GM12878 (cell line): ENCODE measurements at regions not wholly inside any gene's neighbourhood (a gene's known extent, or its start where the extent isn't known, plus 50 kb on each side); places are given as distances from the start of the nearest gene placed in this dataset.

ENCODE experiments used
- ATAC-seq: fragments of 200-7000 bp; cut with Tn5 transposase; 3 replicates; pipeline ENCODE4 v1.9.1; 2020; ENCODE audit warnings: mild to moderate bottlenecking, moderate library complexity
- BruUV-seq: library from RNA; stranded (reverse); fragments of 400-500 nt; replicated peaks from 2 replicates; lab custom pipeline; 2021; lab: Mats Ljungman, UMichigan
- CTCF ChIA-PET: fragments of 300-600 bp; sonication (Branson Sonifier 250); formaldehyde crosslinking; extraction: SDS; loops from one replicate; lab custom pipeline; 2021; ENCODE audit warnings: inconsistent platforms; lab: Yijun Ruan, JAX
- POLR2A ChIA-PET: fragments of 350-600 bp; formaldehyde crosslinking; extraction: SDS; loops from one replicate; lab custom pipeline; 2021; ENCODE audit warnings: inconsistent platforms; lab: Charles Lee
- RAD21 ChIA-PET: fragments of 300-600 bp; sonication (Branson Sonifier 250); formaldehyde crosslinking; loops from one replicate; lab custom pipeline; 2023; ENCODE audit warnings: antibody characterized with exemption; ENCODE audit not compliant: unreplicated experiment; lab: Charles Lee
- SMC1A ChIA-PET: fragments of 300-600 bp; sonication (Branson Sonifier 250); formaldehyde crosslinking; loops from one replicate; lab custom pipeline; 2023; ENCODE audit not compliant: unreplicated experiment, uncharacterized antibody; lab: Charles Lee
- DNase-seq: peaks from one replicate; pipeline ENCODE4 v3.0.0-alpha.2; 2011; ENCODE audit warnings: low read depth, low spot score
- FAIRE-seq: peaks from 3 replicates; lab custom pipeline; 2011; peaks lifted over from hg19 to GRCh38; lab: Jason Lieb, UNC
- H2AFZ ChIP-seq: 2 replicates; pipeline ENCODE4 v1.6.0; 2011; ENCODE audit warnings: low read depth, low read length, control low read depth; ENCODE audit not compliant: control insufficient read depth
- H3K27ac ChIP-seq: 2 replicates; pipeline ENCODE4 v1.5.1; 2011; ENCODE audit warnings: control low read depth; ENCODE audit not compliant: control insufficient read depth, insufficient read depth
- H3K27me3 ChIP-seq, 2 experiments: replicated peaks in 1 of 2; 2 replicates each; pipeline versions ENCODE4 v1.6.0 to v1.6.1; 2011; ENCODE audit warnings: low read length in 1 of 2; ENCODE audit not compliant: control insufficient read depth in 2 of 2, insufficient read depth in 2 of 2
- H3K36me3 ChIP-seq, 2 experiments: 2 replicates each; pipeline ENCODE4 v1.5.1; 2011; ENCODE audit warnings: low read length in 1 of 2; ENCODE audit not compliant: control insufficient read depth in 2 of 2, insufficient read depth in 2 of 2
- H3K4me1 ChIP-seq: 2 replicates; pipeline ENCODE4 v1.6.1; 2011; ENCODE audit warnings: mild to moderate bottlenecking, low read length, moderate library complexity, mixed read lengths; ENCODE audit not compliant: control insufficient read depth, insufficient read depth
- H3K4me2 ChIP-seq: 2 replicates; pipeline ENCODE4 v1.6.0; 2011; ENCODE audit warnings: control low read depth; ENCODE audit not compliant: control insufficient read depth, insufficient read depth
- H3K4me3 ChIP-seq: fragments of 200-600 bp; sonication (generic); 2 replicates; pipeline ENCODE4 v1.5.1; 2016
- H3K79me2 ChIP-seq: 2 replicates; pipeline ENCODE4 v1.6.0; 2011; ENCODE audit warnings: low read length; ENCODE audit not compliant: control insufficient read depth, insufficient read depth
- H3K9ac ChIP-seq: 2 replicates; pipeline ENCODE4 v1.8.0; 2011; ENCODE audit warnings: low read length, control low read depth, mixed read lengths; ENCODE audit not compliant: control insufficient read depth, insufficient read depth
- H3K9me3 ChIP-seq: replicated peaks from 3 replicates; pipeline ENCODE4 v1.5.1; 2011; ENCODE audit warnings: mild to moderate bottlenecking, low read length; ENCODE audit not compliant: control insufficient read depth, insufficient read depth
- H4K20me1 ChIP-seq: 2 replicates; pipeline ENCODE4 v1.6.0; 2011; ENCODE audit not compliant: control insufficient read depth, insufficient read depth
- BACH1 ChIP-seq: fragments of 450-650 bp; IDR thresholded peaks from 2 replicates; pipeline ENCODE4 v1.6.1; 2017; ENCODE audit warnings: mild to moderate bottlenecking, borderline replicate concordance
- CBX5 ChIP-seq: sonication (generic); IDR thresholded peaks from 2 replicates; pipeline ENCODE4 v1.6.1; 2016; ENCODE audit warnings: low read depth, moderate library complexity, mild to moderate bottlenecking, inconsistent platforms
- CTCF ChIP-seq, 3 experiments: IDR thresholded peaks in 2 of 3; conservative IDR thresholded peaks in 1 of 3; 2 replicates each; pipeline ENCODE4 v1.5.1; 2011; ENCODE audit warnings: low read depth in 3 of 3, low read length in 3 of 3, mild to moderate bottlenecking in 3 of 3, control low read depth in 2 of 3, moderate library complexity in 2 of 3, inconsistent platforms in 1 of 3, mixed read lengths in 1 of 3; ENCODE audit not compliant: control insufficient read depth in 2 of 3, insufficient read depth in 1 of 3; ENCODE audit errors: extremely low read depth in 1 of 3
- E4F1 ChIP-seq: fragments of 450-650 bp; IDR thresholded peaks from 2 replicates; pipeline ENCODE4 v1.6.1; 2018; ENCODE audit warnings: borderline replicate concordance, mild to moderate bottlenecking; ENCODE audit not compliant: partially characterized antibody
- EED ChIP-seq: sonication (generic); IDR thresholded peaks from 2 replicates; pipeline ENCODE4 v1.6.1; 2016; ENCODE audit warnings: antibody characterized with exemption, low read depth
- EP300 ChIP-seq, 2 experiments: fragments of 150-350 bp in 1 of 2; IDR thresholded peaks; 2 replicates each; pipeline ENCODE4 v1.6.1; 2011 to 2012; ENCODE audit warnings: low read depth in 2 of 2, low read length in 2 of 2, borderline replicate concordance in 1 of 2, improper control_type of control experiment in 1 of 2, inconsistent platforms in 1 of 2; ENCODE audit not compliant: control insufficient read depth in 1 of 2
- IKZF2 ChIP-seq, 2 experiments: fragments of 450-650 bp; IDR thresholded peaks; 2 replicates each; pipeline ENCODE4 v1.6.1; 2017; ENCODE audit warnings: mild to moderate bottlenecking in 2 of 2, moderate library complexity in 2 of 2
- KLF5 ChIP-seq: fragments of 450-650 bp; IDR thresholded peaks from 2 replicates; pipeline ENCODE4 v1.6.1; 2014; ENCODE audit warnings: mild to moderate bottlenecking; ENCODE audit not compliant: partially characterized antibody
- MTA2 ChIP-seq: fragments of 450-650 bp; IDR thresholded peaks from 2 replicates; pipeline ENCODE4 v1.6.1; 2016; ENCODE audit warnings: low read depth, mild to moderate bottlenecking, moderate library complexity
- NFIC ChIP-seq: IDR thresholded peaks from 2 replicates; pipeline ENCODE4 v1.6.1; 2012; ENCODE audit warnings: low read depth, mild to moderate bottlenecking, inconsistent platforms, low read length, moderate library complexity
- RAD21 ChIP-seq: IDR thresholded peaks from 2 replicates; pipeline ENCODE4 v1.6.1; 2011; ENCODE audit warnings: mild to moderate bottlenecking, low read depth, low read length, moderate library complexity; ENCODE audit not compliant: insufficient read depth
- RB1 ChIP-seq: fragments of 450-650 bp; formaldehyde crosslinking; IDR thresholded peaks from 2 replicates; pipeline ENCODE4 v1.6.1; 2017; ENCODE audit warnings: mild to moderate bottlenecking, borderline replicate concordance
- USF1 ChIP-seq: IDR thresholded peaks from 2 replicates; pipeline ENCODE4 v1.6.1; 2011; ENCODE audit warnings: borderline replicate concordance, low read depth, mild to moderate bottlenecking, moderate library complexity, mixed read lengths, low read length; ENCODE audit not compliant: insufficient read depth; ENCODE audit errors: extremely low read length
- ZNF274 ChIP-seq: IDR thresholded peaks from one replicate; pipeline ENCODE4 v1.8.0; 2011; ENCODE audit not compliant: insufficient read length, insufficient read depth
- WGBS: methylation state at CpG from one replicate; pipeline ENCODE4 v1.1.6; 2016; ENCODE audit warnings: low lambda C conversion rate; ENCODE audit not compliant: insufficient replicate concordance, insufficient coverage; ENCODE audit errors: missing lambda C conversion rate; 5-methylcytosine and 5-hydroxymethylcytosine counted together
- in situ Hi-C: fragments of 300-500 bp; cut with MboI; formaldehyde crosslinking; loops from 9 replicates; pipeline ENCODE4 v1.14.3; 2018; ENCODE audit warnings: mixed read lengths
- intact Hi-C: fragments of 100-400 bp; cut with micrococcal nuclease; formaldehyde crosslinking; loops from one replicate; pipeline ENCODE4 v1.14.2; 2022; ENCODE audit not compliant: unreplicated experiment

- BruUV-seq: no TSS peak
- intact Hi-C loops (loop anchor here (1.0 to 10.0 kb wide), 3 partner anchors 162 to 439 kb away; partner anchors contain the start of gene TCEANC), in situ Hi-C loops (loop anchor here (10.0 kb wide), 1 partner anchor 231 kb away; no protein-coding TSS in a partner anchor)
- Histone ChIP-seq H2AFZ (peak overlapping the region; percentile 22), H3K9me3 (peaks cover 18% of the 10 kb centered on the region), H3K79me2 (no peaks in the 10 kb centered on the region), H3K9ac (peak overlapping the region; percentile 59), H3K4me2 (peak overlapping the region; percentile 51), H3K27me3 (no peaks in the 10 kb centered on the region), H3K4me3 (no peak overlapping the region; the same call in 1 of the 2 replicates), H4K20me1 (no peaks in the 10 kb centered on the region), H3K36me3 (no peaks in the 10 kb centered on the region), H3K27ac (peak overlapping the region; percentile 92), H3K4me1 (peaks cover 58% of the 10 kb centered on the region)
- ChIA-PET RAD21 (interaction anchor here (0.6 to 7.4 kb wide), 36 partner anchors 10 to 392 kb away, joined by 3 to 242 read pairs (median 4); no protein-coding TSS in a partner anchor), CTCF (interaction anchor here (0.8 to 6.5 kb wide), 28 partner anchors 10 to 553 kb away, joined by 3 to 143 read pairs (median 4); no protein-coding TSS in a partner anchor), SMC1A (interaction anchor here (0.8 to 7.7 kb wide), 57 partner anchors 9 to 440 kb away, joined by 3 to 153 read pairs (median 5); no protein-coding TSS in a partner anchor), POLR2A (interaction anchor here (0.6 to 5.6 kb wide), 15 partner anchors 10 to 308 kb away, joined by 3 to 49 read pairs (median 4); no protein-coding TSS in a partner anchor)
- WGBS: 34% methylated on average over 5 of the region's 5 CpGs
- FAIRE-seq (no peak), DNase-seq (peak; percentile 56), ATAC-seq (peak; percentile 59)
- TF ChIP-seq ZNF274: no peak
- TF ChIP-seq CTCF (IDR thresholded peaks at IDR 0.05 in 2 of 3, conservative IDR thresholded peaks at IDR 0.05 in 1 of 3; ENCODE audit: control insufficient read depth in 2 of 3, extremely low read depth in 1 of 3, insufficient read depth in 1 of 3, low read depth in 3 of 3, low read length in 3 of 3): peak; percentile 33 to 52 (median 41); a peak in 4 of 6 replicates
- 0 out of 2 replicates have a peak, but pooled peaks have one; percentile 12 for TF ChIP-seq EED
- no peak for TF ChIP-seq CBX5
- no peak for TF ChIP-seq KLF5
- TF ChIP-seq IKZF2 (IDR thresholded peaks at IDR 0.05): no peak; a peak in 1 of 4 replicates
- TF ChIP-seq USF1: no peak
- TF ChIP-seq EP300 (IDR thresholded peaks at IDR 0.05; ENCODE audit: borderline replicate concordance in 1 of 2, control insufficient read depth in 1 of 2, low read depth in 2 of 2, low read length in 2 of 2): no peak
- no peak for TF ChIP-seq MTA2
- TF ChIP-seq RAD21: peak; percentile 75
- TF ChIP-seq RB1: no peak
- peak; percentile 95; the same call in 1 of the 2 replicates for TF ChIP-seq BACH1
- TF ChIP-seq E4F1: no peak
- TF ChIP-seq NFIC: peak; percentile 30; the same call in 1 of the 2 replicates
Observed at GRCh38 chrX:13254076-13254785, 65.6 kb downstream of the ATXN3L start.
